Activated CD4-positive, alpha-beta T cell treated with anti-CD3 and anti-CD28 coated beads for 36 hours (primary cell): ENCODE measurements at regions not wholly inside any gene's neighbourhood (a gene's known extent, or its start where the extent isn't known, plus 50 kb on each side); places are given as distances from the start of the nearest gene placed in this dataset.

Experiments
- ATAC-seq: fragments of 200-7000 bp; cut with Tn5 transposase; one replicate; pipeline ENCODE4 v1.10.0; 2021; ENCODE audit warnings: mild to moderate bottlenecking, moderate library complexity
- CTCF ChIA-PET: fragments of 350-600 bp; sonication (Branson Sonifier 250); formaldehyde crosslinking; loops from one replicate; lab custom pipeline; 2021; ENCODE audit warnings: antibody characterized with exemption; lab: Charles Lee
- POLR2A ChIA-PET: fragments of 350-600 bp; sonication (Branson Sonifier 250); formaldehyde crosslinking; loops from one replicate; lab custom pipeline; 2021; ENCODE audit warnings: antibody characterized with exemption, inconsistent platforms; lab: Charles Lee
- DNase-seq: peaks from one replicate; pipeline ENCODE4 v3.0.0-alpha.2; 2020
- H3K27ac Mint-ChIP-seq: one replicate; pipeline ENCODE4 v1.8.0; 2021; ENCODE audit warnings: mixed read lengths
- H3K27me3 Mint-ChIP-seq: one replicate; pipeline ENCODE4 v1.8.0; 2021; ENCODE audit warnings: mixed read lengths
- H3K36me3 Mint-ChIP-seq: one replicate; pipeline ENCODE4 v1.8.0; 2021; ENCODE audit warnings: low read depth, mixed read lengths
- H3K4me1 Mint-ChIP-seq: one replicate; pipeline ENCODE4 v1.8.0; 2021; ENCODE audit warnings: mixed read lengths
- H3K4me3 Mint-ChIP-seq: one replicate; pipeline ENCODE4 v1.8.0; 2021; ENCODE audit warnings: mild to moderate bottlenecking, moderate library complexity, mixed read lengths
- H3K9me3 Mint-ChIP-seq: one replicate; pipeline ENCODE4 v1.8.0; 2021; ENCODE audit warnings: low read depth, mixed read lengths
- intact Hi-C, 2 experiments: fragments of 100-400 bp; cut with DNase I in 1 of 2; cut with micrococcal nuclease in 1 of 2; formaldehyde crosslinking; loops; one replicate each; pipeline versions ENCODE4 v1.14.2 to v1.15.1; 2022 to 2024; cut with DNase I, micrococcal nuclease

- intact Hi-C loops = no loop called here
- ChIA-PET CTCF (interaction anchor here (1.0 kb wide), 1 partner anchor 218 kb away, joined by 4 read pairs; no protein-coding TSS in a partner anchor), POLR2A (no interaction called here)
- Mint-ChIP-seq H3K4me1 (no peaks in the 10 kb centered on the region), H3K4me3 (no peak overlapping the region), H3K36me3 (no peaks in the 10 kb centered on the region), H3K27me3 (no peaks in the 10 kb centered on the region), H3K9me3 (peaks cover 2% of the 10 kb centered on the region), H3K27ac (no peak overlapping the region)
- DNase-seq (no peak), ATAC-seq (no peak)
Observed at GRCh38 chr9:8078641-8079140, 279.1 kb upstream of the DMAC1 start.

- POLR2A ChIA-PET = no interaction called here
- Mint-ChIP-seq H3K36me3 (no peaks in the 10 kb centered on the region), H3K9me3 (no peaks in the 10 kb centered on the region), H3K4me3 (no peak overlapping the region), H3K27me3 (no peaks in the 10 kb centered on the region), H3K27ac (no peak overlapping the region), H3K4me1 (no peaks in the 10 kb centered on the region)
- CTCF ChIA-PET = no interaction called here
- intact Hi-C loops = no loop called here
- DNase-seq (no peak), ATAC-seq (no peak)
Observed at GRCh38 chr9:8074713-8075286, 275.2 kb upstream of the DMAC1 start.

- Mint-ChIP-seq H3K27ac (no peak overlapping the region), H3K4me1 (no peaks in the 10 kb centered on the region), H3K36me3 (no peaks in the 10 kb centered on the region), H3K4me3 (no peak overlapping the region), H3K27me3 (no peaks in the 10 kb centered on the region), H3K9me3 (peaks cover 3% of the 10 kb centered on the region)
- no peak for DNase-seq
- ChIA-PET POLR2A (no interaction called here), CTCF (no interaction called here)
- intact Hi-C loops = loop anchor here in 1 of 2 experiments (2.0 kb wide), 1 partner anchor 39 kb away; no protein-coding TSS in a partner anchor
- ATAC-seq = no peak
Observed at GRCh38 chr9:8071445-8071798, 271.8 kb upstream of the DMAC1 start.

GRCh38 chr9:8070779-8071444, 271.3 kb upstream of the DMAC1 start:
- no peaks in the 10 kb centered on the region for H3K27me3 Mint-ChIP-seq
- ATAC-seq = no peak

GRCh38 chr9:8062459-8062858, 262.9 kb upstream of the DMAC1 start:
- intact Hi-C loops = no loop called here
- no peak for ATAC-seq
- H3K27ac Mint-ChIP-seq = no peak overlapping the region
- ChIA-PET CTCF (no interaction called here), POLR2A (no interaction called here)
- H3K36me3 Mint-ChIP-seq = no peaks in the 10 kb centered on the region
- no peaks in the 10 kb centered on the region for H3K27me3 Mint-ChIP-seq
- peaks cover 8% of the 10 kb centered on the region for H3K9me3 Mint-ChIP-seq
- peaks cover 7% of the 10 kb centered on the region for H3K4me1 Mint-ChIP-seq
- DNase-seq = no peak
- H3K4me3 Mint-ChIP-seq = no peak overlapping the region

More at GRCh38 chr9:8070779-8071444, 271.3 kb upstream of the DMAC1 start:
- Mint-ChIP-seq H3K4me3 (no peak overlapping the region), H3K36me3 (no peaks in the 10 kb centered on the region), H3K27ac (no peak overlapping the region), H3K4me1 (no peaks in the 10 kb centered on the region), H3K9me3 (peaks cover 3% of the 10 kb centered on the region)
- ChIA-PET CTCF (no interaction called here), POLR2A (interaction anchor here (0.6 kb wide), 1 partner anchor 403 kb away, joined by 3 read pairs; no protein-coding TSS in a partner anchor)
- no peak for DNase-seq
- intact Hi-C loops = loop anchor here in 1 of 2 experiments (2.0 kb wide), 1 partner anchor 38 kb away; no protein-coding TSS in a partner anchor

GRCh38 chr9:8053501-8053900, 253.9 kb upstream of the DMAC1 start:
- intact Hi-C loops = no loop called here
- no peak for ATAC-seq
- CTCF ChIA-PET = no interaction called here
- Mint-ChIP-seq H3K4me3 (no peak overlapping the region), H3K9me3 (peaks cover 16% of the 10 kb centered on the region), H3K27ac (no peak overlapping the region), H3K4me1 (no peaks in the 10 kb centered on the region), H3K27me3 (no peaks in the 10 kb centered on the region), H3K36me3 (no peaks in the 10 kb centered on the region)
- DNase-seq = no peak
- POLR2A ChIA-PET = no interaction called here

GRCh38 chr9:8052991-8053390, 253.4 kb upstream of the DMAC1 start:
- ATAC-seq = no peak

GRCh38 chr9:8037745-8038144, 238.2 kb upstream of the DMAC1 start:
- Mint-ChIP-seq H3K9me3 (peaks cover 17% of the 10 kb centered on the region), H3K4me1 (no peaks in the 10 kb centered on the region), H3K36me3 (peaks cover 2% of the 10 kb centered on the region), H3K27me3 (no peaks in the 10 kb centered on the region), H3K4me3 (no peak overlapping the region), H3K27ac (no peak overlapping the region)
- intact Hi-C loops = no loop called here
- DNase-seq = no peak
- ChIA-PET CTCF (no interaction called here), POLR2A (no interaction called here)
- ATAC-seq = no peak

More at GRCh38 chr9:8052991-8053390, 253.4 kb upstream of the DMAC1 start:
- Mint-ChIP-seq H3K27ac (no peak overlapping the region), H3K27me3 (no peaks in the 10 kb centered on the region), H3K4me1 (no peaks in the 10 kb centered on the region), H3K9me3 (peaks cover 16% of the 10 kb centered on the region), H3K36me3 (no peaks in the 10 kb centered on the region), H3K4me3 (no peak overlapping the region)
- no peak for DNase-seq
- ChIA-PET CTCF (no interaction called here), POLR2A (no interaction called here)
- intact Hi-C loops = no loop called here

GRCh38 chr9:8036914-8037524, 237.4 kb upstream of the DMAC1 start:
- intact Hi-C loops = no loop called here
- Mint-ChIP-seq H3K36me3 (peaks cover 2% of the 10 kb centered on the region), H3K9me3 (peaks cover 16% of the 10 kb centered on the region), H3K27me3 (no peaks in the 10 kb centered on the region), H3K4me3 (no peak overlapping the region), H3K4me1 (no peaks in the 10 kb centered on the region), H3K27ac (no peak overlapping the region)
- ATAC-seq (no peak), DNase-seq (no peak)
- POLR2A ChIA-PET = no interaction called here
- CTCF ChIA-PET = no interaction called here

DNA sequence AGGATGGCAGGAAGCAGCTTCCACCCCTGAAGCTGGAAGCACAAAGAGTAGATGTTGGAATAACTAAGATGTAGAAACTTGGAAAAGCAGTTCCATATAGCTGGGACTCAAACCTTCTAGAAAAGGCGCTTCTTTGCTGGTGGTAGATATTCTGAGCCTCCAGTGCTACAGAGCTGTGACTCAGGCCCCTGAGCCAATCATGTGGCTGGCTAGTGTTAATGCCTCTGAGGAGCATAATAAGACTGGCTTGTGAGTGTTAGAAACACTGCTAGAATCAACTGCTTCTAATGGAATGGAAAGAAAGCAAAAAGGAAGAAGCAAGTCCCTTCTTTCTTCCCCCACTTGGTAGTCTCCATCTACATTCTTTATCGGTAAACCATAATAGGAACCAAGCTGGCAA, 234.2 kb upstream of the DMAC1 start:
- DNase-seq (no peak), ATAC-seq (no peak)
- intact Hi-C loops = loop anchor here in 1 of 2 experiments (2.0 kb wide), 1 partner anchor 37 kb away; no protein-coding TSS in a partner anchor
- Mint-ChIP-seq H3K36me3 (peaks cover 2% of the 10 kb centered on the region), H3K27me3 (no peaks in the 10 kb centered on the region), H3K4me3 (no peak overlapping the region), H3K27ac (no peak overlapping the region), H3K4me1 (no peaks in the 10 kb centered on the region), H3K9me3 (peaks cover 9% of the 10 kb centered on the region)
- POLR2A ChIA-PET = no interaction called here
- CTCF ChIA-PET = interaction anchor here (0.6 kb wide), 1 partner anchor 50 kb away, joined by 3 read pairs; no protein-coding TSS in a partner anchor

DNA sequence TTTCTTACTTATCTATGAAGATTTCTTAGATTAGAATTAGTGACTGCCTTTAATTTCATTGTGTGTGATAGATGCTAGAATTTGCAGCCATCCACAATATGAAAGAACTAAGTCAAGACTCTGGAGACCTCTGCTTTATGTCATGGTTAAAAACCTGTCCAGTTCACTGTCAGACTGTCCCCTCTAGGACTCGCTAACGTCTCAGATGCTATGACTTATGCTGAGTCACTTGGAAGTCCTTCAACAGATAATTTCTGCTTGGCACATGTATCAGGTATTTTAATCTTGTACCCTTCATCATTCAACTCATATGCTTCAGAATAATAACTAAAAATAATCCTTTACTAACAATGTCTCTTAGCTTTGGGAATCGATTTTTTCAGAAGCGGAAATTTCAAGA, 230.5 kb upstream of the DMAC1 start:
- CTCF ChIA-PET = no interaction called here
- DNase-seq (no peak), ATAC-seq (no peak)
- no peak overlapping the region for H3K4me3 Mint-ChIP-seq
- H3K9me3 Mint-ChIP-seq = no peaks in the 10 kb centered on the region
- H3K27ac Mint-ChIP-seq = no peak overlapping the region
- no peaks in the 10 kb centered on the region for H3K27me3 Mint-ChIP-seq
- H3K4me1 Mint-ChIP-seq = no peaks in the 10 kb centered on the region
- POLR2A ChIA-PET = no interaction called here
- no peaks in the 10 kb centered on the region for H3K36me3 Mint-ChIP-seq
- intact Hi-C loops = no loop called here

DNA sequence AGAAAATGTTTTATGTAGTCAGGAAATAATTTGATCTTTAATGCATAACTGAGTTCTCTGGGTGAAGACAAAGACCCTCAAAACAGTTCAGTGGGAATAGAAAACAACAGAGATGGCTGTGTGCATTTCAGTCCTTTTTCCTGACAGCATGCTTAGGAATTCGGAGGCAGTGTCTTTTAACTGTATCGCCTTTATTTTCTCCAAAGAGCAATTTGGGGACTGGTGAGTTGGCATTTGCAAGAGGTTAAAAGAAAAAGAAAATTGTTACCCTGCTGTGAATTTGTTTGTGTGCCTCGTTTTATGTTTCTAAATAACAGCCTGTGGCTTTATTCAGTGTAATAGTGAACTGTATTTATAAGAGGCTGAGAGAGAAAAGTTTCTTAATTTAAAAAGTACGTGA, 227.8 kb upstream of the DMAC1 start:
- Mint-ChIP-seq H3K4me1 (no peaks in the 10 kb centered on the region), H3K27ac (no peak overlapping the region)
- intact Hi-C loops = no loop called here

More for the DNA sequence above, 227.8 kb upstream of the DMAC1 start:
- no peaks in the 10 kb centered on the region for H3K27me3 Mint-ChIP-seq
- DNase-seq (no peak), ATAC-seq (no peak)
- peaks cover 5% of the 10 kb centered on the region for H3K9me3 Mint-ChIP-seq
- POLR2A ChIA-PET = no interaction called here
- no peaks in the 10 kb centered on the region for H3K36me3 Mint-ChIP-seq
- CTCF ChIA-PET = no interaction called here
- no peak overlapping the region for H3K4me3 Mint-ChIP-seq
